HUES6 (cell line): ENCODE measurements at regions not wholly inside any gene's neighbourhood (a gene's known extent, or its start where the extent isn't known, plus 50 kb on each side); places are given as distances from the start of the nearest gene placed in this dataset.

Source experiments
- H3K27ac ChIP-seq: 2 replicates; pipeline ENCODE4 v1.7.0; 2013; ENCODE audit warnings: low read depth, mild to moderate bottlenecking, low read length, inconsistent platforms
- H3K27me3 ChIP-seq: 2 replicates; pipeline ENCODE4 v1.6.1; 2013; ENCODE audit warnings: low read length; ENCODE audit not compliant: control insufficient read depth, insufficient read depth
- H3K36me3 ChIP-seq: 2 replicates; pipeline ENCODE4 v1.6.1; 2013; ENCODE audit warnings: low read length; ENCODE audit not compliant: control insufficient read depth, insufficient read depth
- H3K4me1 ChIP-seq: 2 replicates; pipeline ENCODE4 v1.6.1; 2013; ENCODE audit warnings: low read length; ENCODE audit not compliant: control insufficient read depth, insufficient read depth
- H3K4me3 ChIP-seq: 2 replicates; pipeline ENCODE4 v1.5.1; 2013; ENCODE audit warnings: low read depth, low read length
- H3K9ac ChIP-seq: one replicate; pipeline ENCODE4 v1.6.1; 2013; ENCODE audit warnings: mild to moderate bottlenecking, low read length
- H3K9me3 ChIP-seq: 2 replicates; pipeline ENCODE4 v1.6.1; 2013; ENCODE audit warnings: low read depth, low read length; ENCODE audit not compliant: control insufficient read depth, insufficient read depth

GRCh38 chr2:191559569-191559968 is 118.4 kb upstream of the NABP1 start:
- no peak overlapping the region for H3K27ac ChIP-seq
- no peak overlapping the region for H3K4me3 ChIP-seq
- no peaks in the 10 kb centered on the region for H3K36me3 ChIP-seq
- no peaks in the 10 kb centered on the region for H3K9me3 ChIP-seq
- no peak overlapping the region for H3K9ac ChIP-seq
- H3K27me3 ChIP-seq = 0 out of 2 replicates have a peak, but pooled peaks cover 6% of the 10 kb centered on the region
- no peaks in the 10 kb centered on the region for H3K4me1 ChIP-seq

- Histone ChIP-seq H3K27me3 (0 out of 2 replicates have a peak, but pooled peaks cover 4% of the 10 kb centered on the region), H3K36me3 (no peaks in the 10 kb centered on the region), H3K9me3 (no peaks in the 10 kb centered on the region)
Measured at GRCh38 chr2:191560411-191560980, 117.4 kb upstream of the NABP1 start.

GRCh38 chr2:191565120-191565519 is 112.8 kb upstream of the NABP1 start:
- H3K9me3 ChIP-seq = no peaks in the 10 kb centered on the region
- no peak overlapping the region for H3K9ac ChIP-seq
- no peak overlapping the region for H3K4me3 ChIP-seq
- no peaks in the 10 kb centered on the region; the same call in 1 of the 2 replicates for H3K4me1 ChIP-seq
- H3K27ac ChIP-seq = no peak overlapping the region
- H3K27me3 ChIP-seq = no peaks in the 10 kb centered on the region
- H3K36me3 ChIP-seq = no peaks in the 10 kb centered on the region

More at GRCh38 chr2:191560411-191560980, 117.4 kb upstream of the NABP1 start:
- Histone ChIP-seq H3K4me3 (no peak overlapping the region), H3K9ac (no peak overlapping the region), H3K27ac (no peak overlapping the region), H3K4me1 (no peaks in the 10 kb centered on the region)

GRCh38 chr2:191565647-191566198 is 112.2 kb upstream of the NABP1 start:
- no peaks in the 10 kb centered on the region for H3K27me3 ChIP-seq
- H3K9me3 ChIP-seq = no peaks in the 10 kb centered on the region
- H3K36me3 ChIP-seq = no peaks in the 10 kb centered on the region
- H3K9ac ChIP-seq = no peak overlapping the region
- no peak overlapping the region for H3K27ac ChIP-seq
- no peak overlapping the region for H3K4me3 ChIP-seq
- H3K4me1 ChIP-seq = peaks cover under 1% of the 10 kb centered on the region; the same call in 1 of the 2 replicates

- no peak overlapping the region for H3K27ac ChIP-seq
- H3K27me3 ChIP-seq = no peaks in the 10 kb centered on the region
- H3K9ac ChIP-seq = no peak overlapping the region
Measured at GRCh38 chr2:191566344-191566743, 111.6 kb upstream of the NABP1 start.

GRCh38 chr2:191567206-191567605 is 110.7 kb upstream of the NABP1 start:
- H3K27ac ChIP-seq = no peak overlapping the region

More at GRCh38 chr2:191566344-191566743, 111.6 kb upstream of the NABP1 start:
- no peak overlapping the region for H3K4me3 ChIP-seq
- peaks cover 7% of the 10 kb centered on the region for H3K4me1 ChIP-seq
- no peaks in the 10 kb centered on the region for H3K36me3 ChIP-seq
- H3K9me3 ChIP-seq = no peaks in the 10 kb centered on the region

GRCh38 chr2:191569025-191569424 is 108.9 kb upstream of the NABP1 start:
- H3K36me3 ChIP-seq = no peaks in the 10 kb centered on the region
- H3K9ac ChIP-seq = no peak overlapping the region
- H3K9me3 ChIP-seq = no peaks in the 10 kb centered on the region
- H3K27me3 ChIP-seq = no peaks in the 10 kb centered on the region
- no peak overlapping the region for H3K4me3 ChIP-seq
- H3K27ac ChIP-seq = no peak overlapping the region
- H3K4me1 ChIP-seq = peaks cover 9% of the 10 kb centered on the region

More at GRCh38 chr2:191567206-191567605, 110.7 kb upstream of the NABP1 start:
- H3K4me3 ChIP-seq = no peak overlapping the region
- H3K4me1 ChIP-seq = peaks cover 9% of the 10 kb centered on the region
- H3K36me3 ChIP-seq = no peaks in the 10 kb centered on the region
- H3K27me3 ChIP-seq = no peaks in the 10 kb centered on the region
- no peaks in the 10 kb centered on the region for H3K9me3 ChIP-seq
- H3K9ac ChIP-seq = no peak overlapping the region

- Histone ChIP-seq H3K4me3 (no peak overlapping the region), H3K9ac (no peak overlapping the region), H3K4me1 (peaks cover 9% of the 10 kb centered on the region), H3K36me3 (no peaks in the 10 kb centered on the region), H3K9me3 (no peaks in the 10 kb centered on the region), H3K27ac (no peak overlapping the region; the same call in 1 of the 2 replicates), H3K27me3 (no peaks in the 10 kb centered on the region)
Measured at GRCh38 chr2:191571163-191571769, 106.7 kb upstream of the NABP1 start.

GRCh38 chr2:191572319-191572718 is 105.6 kb upstream of the NABP1 start:
- peaks cover 17% of the 10 kb centered on the region for H3K4me1 ChIP-seq
- no peak overlapping the region for H3K4me3 ChIP-seq
- no peaks in the 10 kb centered on the region for H3K27me3 ChIP-seq
- H3K9ac ChIP-seq = no peak overlapping the region
- H3K27ac ChIP-seq = no peak overlapping the region
- H3K9me3 ChIP-seq = no peaks in the 10 kb centered on the region
- no peaks in the 10 kb centered on the region for H3K36me3 ChIP-seq

GRCh38 chr2:191573216-191573615 is 104.7 kb upstream of the NABP1 start:
- peaks cover 17% of the 10 kb centered on the region for H3K4me1 ChIP-seq
- H3K4me3 ChIP-seq = no peak overlapping the region

GRCh38 chr2:191574232-191574631 is 103.7 kb upstream of the NABP1 start:
- Histone ChIP-seq H3K4me1 (peaks cover 17% of the 10 kb centered on the region), H3K9me3 (no peaks in the 10 kb centered on the region), H3K27me3 (no peaks in the 10 kb centered on the region), H3K36me3 (no peaks in the 10 kb centered on the region), H3K9ac (no peak overlapping the region), H3K27ac (no peak overlapping the region), H3K4me3 (no peak overlapping the region)

More at GRCh38 chr2:191573216-191573615, 104.7 kb upstream of the NABP1 start:
- no peaks in the 10 kb centered on the region for H3K36me3 ChIP-seq
- H3K9ac ChIP-seq = no peak overlapping the region
- no peaks in the 10 kb centered on the region for H3K27me3 ChIP-seq
- H3K27ac ChIP-seq = no peak overlapping the region
- H3K9me3 ChIP-seq = no peaks in the 10 kb centered on the region
